Superior temporal gyrus (tissue), 1 donor: ENCODE measurements at regions not wholly inside any gene's neighbourhood (a gene's known extent, or its start where the extent isn't known, plus 50 kb on each side); places are given as distances from the start of the nearest gene placed in this dataset.

Source experiments
- DNase-seq: peaks from one replicate; pipeline ENCODE4 v3.0.0-alpha.2; 2016; ENCODE audit errors: extremely low spot score

- DNase-seq, result no peak
These were observed 243.9 kb downstream of the NR4A2 start for GRCh38 chr2:156088587-156088986.

DNA sequence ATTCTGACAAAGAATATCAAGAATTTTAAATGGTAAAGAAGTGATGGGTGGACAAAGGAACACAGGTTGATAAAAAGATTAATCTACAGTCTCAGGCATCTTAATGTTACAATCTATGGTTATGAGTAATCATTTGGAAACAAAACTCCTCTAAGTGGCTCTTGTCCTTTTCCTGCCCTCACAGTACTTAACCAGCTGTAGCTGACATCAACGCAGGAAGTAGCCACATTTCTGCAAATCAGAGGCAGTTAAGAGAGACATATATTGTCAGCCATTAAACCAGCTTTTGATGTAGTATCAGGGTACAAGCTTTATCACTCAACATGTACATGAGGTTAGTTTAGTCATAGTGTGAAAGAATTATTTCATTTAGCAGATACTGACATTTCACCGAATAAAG is 244.6 kb downstream of the NR4A2 start:
- no peak for DNase-seq

DNA sequence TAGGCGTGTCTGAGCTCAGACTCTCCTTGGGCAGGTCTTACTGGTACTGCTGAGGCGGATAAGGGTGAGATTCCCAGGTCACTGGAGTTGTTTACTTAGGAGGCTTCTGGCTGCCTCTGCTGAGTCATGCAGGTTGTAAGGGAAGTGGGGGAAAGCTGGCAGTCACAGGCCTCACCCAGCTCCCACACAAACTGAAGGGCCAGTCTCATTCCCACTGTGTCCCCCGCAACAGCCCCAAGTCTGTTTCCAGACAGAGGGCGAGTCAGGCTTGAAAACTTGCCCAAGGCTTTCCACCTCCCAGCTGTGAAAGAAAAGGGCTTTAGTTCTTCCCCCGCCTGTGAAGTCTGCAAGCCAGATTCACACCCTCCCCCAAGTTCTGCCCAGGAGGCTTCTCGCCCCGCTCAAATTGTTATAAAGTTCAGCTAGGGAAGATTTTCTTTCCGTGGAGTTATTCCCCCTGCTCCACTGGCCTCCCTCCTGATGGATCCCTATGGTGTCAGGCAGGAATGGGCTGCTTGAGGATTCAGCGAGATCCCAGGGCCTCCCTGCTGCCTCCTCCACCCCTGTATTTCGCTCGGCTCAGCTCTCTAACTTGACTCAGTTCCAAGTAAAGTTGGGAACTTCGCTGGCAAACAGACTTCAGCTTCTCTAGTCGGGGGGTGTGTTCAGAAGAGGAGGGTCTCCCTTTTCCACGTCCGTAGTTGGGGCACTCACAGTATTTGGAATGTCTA is 248.6 kb downstream of the NR4A2 start:
- no peak for DNase-seq

DNA sequence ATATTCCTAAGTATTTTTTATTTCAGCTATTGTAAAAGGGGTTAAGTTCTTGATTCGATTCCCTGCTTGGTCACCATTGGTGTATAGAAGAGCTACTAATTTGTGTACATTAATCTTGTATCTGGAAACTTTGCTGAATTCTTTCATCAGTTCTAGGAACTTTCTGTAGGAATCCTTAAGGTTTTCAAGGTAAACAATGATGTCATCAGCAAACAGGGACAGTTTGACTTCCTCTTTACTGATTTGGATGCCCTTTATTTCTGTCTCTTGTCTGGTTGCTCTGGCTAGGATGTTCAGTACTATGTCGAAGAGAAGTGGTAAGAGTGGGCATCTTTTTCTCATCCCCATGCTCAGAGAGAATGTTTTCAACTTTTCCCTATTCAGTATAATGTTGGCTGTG is 252.7 kb downstream of the NR4A2 start:
- DNase-seq, result no peak

GRCh38 chr2:156077041-156077742 is 255.3 kb downstream of the NR4A2 start:
- no peak for DNase-seq

GRCh38 chr2:156065912-156066311 is 266.6 kb downstream of the NR4A2 start:
- no peak for DNase-seq

GRCh38 chr2:156064540-156064939 is 268.0 kb downstream of the NR4A2 start:
- no peak for DNase-seq

GRCh38 chr2:156057647-156058046 is 274.9 kb downstream of the NR4A2 start:
- no peak for DNase-seq

DNA sequence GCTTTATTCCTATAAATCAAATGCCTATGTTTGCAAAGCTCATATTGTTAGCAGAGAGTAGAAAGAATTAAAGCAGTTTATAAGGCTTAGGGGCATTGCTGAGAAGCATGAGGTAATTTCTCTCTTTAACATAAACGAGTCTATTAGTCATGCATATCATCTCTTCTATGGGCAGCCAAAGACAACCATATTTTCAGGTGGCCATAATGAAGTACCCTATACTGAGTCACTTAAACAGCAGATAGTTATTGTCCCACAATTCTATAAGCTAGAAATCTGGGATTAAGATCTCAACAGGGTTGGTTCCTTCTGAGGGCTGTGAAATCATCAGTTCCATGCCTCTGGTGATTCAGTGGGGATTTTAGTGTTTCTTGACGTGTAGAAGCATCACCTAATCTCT is 277.5 kb downstream of the NR4A2 start:
- no peak for DNase-seq

DNA sequence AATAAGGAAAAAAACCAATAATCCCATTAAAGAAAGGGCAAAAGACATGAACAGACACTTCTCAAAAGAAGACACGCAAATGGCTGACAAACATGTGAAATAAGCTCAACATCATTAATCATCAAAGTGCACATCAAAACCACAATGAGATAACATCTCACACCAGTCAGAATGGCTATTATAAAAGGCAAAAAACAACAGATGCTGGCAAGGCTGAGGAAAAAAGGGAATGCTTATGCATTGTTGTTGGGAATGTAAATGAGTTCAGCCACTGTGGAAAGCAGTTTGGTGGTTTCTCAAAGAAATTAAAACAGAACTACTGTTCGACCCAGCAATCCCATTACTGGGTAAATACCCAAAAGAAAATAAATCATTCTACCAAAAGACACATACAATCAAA is 285.6 kb downstream of the NR4A2 start:
- DNase-seq, result no peak

- DNase-seq, result no peak
These were observed 289.6 kb downstream of the NR4A2 start for GRCh38 chr2:156042895-156043294.

GRCh38 chr2:156038021-156038420 is 294.5 kb downstream of the NR4A2 start:
- DNase-seq, result no peak

DNA sequence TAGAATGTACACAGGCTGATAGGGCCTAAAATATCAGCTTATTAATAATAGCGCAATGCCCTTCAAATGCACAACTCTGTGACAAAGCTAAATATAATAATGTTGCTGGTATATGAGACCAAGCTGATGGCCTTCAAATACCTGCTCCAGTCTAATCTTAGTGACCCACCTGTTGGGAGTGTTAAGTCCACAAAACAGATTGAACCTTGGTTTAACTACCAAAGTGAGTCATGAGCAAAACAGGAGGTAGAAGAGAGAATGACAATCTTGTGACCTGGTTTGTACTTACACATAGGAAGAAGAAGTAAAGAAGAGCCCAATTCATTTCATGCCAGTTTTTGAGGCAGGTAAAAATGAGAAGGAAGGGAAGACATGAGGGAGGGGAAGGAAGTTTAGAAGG is 295.0 kb downstream of the NR4A2 start:
- DNase-seq, result no peak

GRCh38 chr2:156031121-156031520 is 301.4 kb downstream of the NR4A2 start:
- no peak for DNase-seq

GRCh38 chr2:156023229-156023869 is 309.2 kb downstream of the NR4A2 start:
- no peak for DNase-seq

DNA sequence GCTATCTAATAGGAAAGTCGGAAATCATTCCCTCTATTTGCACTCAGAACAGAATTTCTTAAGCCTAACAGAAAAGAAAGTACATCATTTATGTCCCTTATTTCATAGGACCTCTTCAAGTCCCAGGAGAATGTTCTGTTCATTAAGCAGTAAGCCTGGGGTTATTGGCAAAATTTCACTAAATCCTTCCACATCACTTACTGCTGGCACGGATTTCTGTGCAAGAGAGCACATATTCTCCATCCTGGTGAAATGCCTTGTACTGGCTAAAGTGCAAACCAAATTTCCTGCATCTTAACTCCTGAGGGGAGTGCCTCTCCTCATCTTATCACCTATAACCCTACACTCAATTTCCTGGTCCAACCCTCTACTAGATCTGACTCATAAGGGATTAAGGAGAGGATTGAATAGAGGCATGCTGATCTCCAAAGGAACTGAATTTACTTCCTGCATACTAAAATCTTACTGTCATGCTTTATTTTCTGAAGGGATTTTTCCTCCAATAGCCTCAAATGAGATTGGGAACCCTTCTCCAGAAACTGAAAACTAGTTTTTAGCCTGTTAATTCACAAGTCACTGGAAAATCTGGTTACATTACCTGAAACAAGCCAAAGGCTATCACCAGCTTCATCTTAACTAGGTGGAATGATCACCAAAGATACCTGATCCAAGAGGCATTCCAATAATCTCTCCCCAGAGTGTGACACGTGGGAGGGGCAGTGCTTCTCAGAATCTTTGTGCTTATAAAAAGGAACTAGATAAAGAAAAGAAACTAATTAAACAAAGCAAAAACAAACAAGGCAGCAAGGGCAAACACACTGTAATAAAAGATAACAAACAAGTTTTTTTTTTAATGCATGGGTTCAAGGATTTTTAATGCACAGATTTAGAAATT is 311.1 kb downstream of the NR4A2 start:
- no peak for DNase-seq

DNA sequence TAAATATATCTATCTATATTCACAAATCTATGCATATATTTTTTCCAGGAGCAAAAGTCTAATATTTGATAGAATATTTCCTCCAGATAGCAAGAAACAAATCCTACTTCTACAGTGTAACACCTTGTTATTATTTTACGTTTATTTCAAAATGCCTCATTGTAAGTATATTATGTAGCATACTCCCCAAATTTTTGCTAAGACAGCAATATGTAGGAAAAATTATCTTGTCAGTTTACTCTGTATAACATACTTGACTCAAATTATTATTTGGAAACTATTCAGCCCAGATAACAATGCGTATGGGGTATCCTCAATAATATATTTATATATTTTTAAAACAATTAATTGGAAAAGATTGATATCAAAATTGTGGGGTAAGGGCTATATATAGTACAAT is 313.2 kb downstream of the NR4A2 start:
- DNase-seq, result no peak

DNA sequence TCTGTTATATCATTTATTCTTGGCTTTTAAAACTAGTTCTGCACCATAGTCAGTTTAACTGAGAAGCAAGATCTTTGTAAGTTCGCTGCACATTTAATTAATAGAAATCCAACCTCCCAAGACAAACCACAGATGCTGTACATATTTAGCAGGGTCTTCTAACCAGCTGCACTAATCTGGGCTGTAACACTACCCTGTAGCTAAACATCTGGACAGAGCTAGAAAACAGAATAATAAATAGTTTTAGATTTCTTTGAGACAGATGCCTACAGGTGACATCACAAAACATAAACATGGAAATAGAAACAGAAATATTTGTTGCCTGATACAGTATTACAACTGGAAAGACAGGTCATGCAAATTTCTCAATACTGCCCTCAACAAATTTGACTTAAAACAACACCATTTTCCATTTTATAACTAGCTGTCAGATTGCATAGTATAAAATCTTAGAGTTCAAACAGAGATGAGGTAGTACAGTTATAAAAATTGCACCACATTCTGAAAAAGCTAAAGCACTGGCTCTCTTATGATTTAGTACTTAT is 315.1 kb downstream of the NR4A2 start:
- no peak for DNase-seq

DNA sequence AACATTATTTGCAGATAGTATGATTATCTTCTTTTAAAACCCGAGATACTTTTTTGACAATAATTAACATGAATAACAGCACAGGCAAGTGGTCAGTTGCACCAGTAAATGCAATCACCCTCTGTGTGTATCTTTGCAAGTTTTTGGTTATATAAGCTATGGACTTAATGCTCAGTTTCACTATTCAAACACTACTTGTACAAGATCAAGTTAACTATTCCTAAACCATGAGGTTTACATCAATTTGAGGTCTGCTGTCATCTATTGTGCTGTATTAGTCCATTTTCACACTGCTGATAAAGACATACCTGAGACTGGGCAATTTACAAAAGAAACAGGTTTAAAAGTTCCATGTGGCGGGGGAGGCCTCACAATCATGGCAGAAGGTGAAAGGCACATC is 323.2 kb downstream of the NR4A2 start:
- DNase-seq, result no peak

DNA sequence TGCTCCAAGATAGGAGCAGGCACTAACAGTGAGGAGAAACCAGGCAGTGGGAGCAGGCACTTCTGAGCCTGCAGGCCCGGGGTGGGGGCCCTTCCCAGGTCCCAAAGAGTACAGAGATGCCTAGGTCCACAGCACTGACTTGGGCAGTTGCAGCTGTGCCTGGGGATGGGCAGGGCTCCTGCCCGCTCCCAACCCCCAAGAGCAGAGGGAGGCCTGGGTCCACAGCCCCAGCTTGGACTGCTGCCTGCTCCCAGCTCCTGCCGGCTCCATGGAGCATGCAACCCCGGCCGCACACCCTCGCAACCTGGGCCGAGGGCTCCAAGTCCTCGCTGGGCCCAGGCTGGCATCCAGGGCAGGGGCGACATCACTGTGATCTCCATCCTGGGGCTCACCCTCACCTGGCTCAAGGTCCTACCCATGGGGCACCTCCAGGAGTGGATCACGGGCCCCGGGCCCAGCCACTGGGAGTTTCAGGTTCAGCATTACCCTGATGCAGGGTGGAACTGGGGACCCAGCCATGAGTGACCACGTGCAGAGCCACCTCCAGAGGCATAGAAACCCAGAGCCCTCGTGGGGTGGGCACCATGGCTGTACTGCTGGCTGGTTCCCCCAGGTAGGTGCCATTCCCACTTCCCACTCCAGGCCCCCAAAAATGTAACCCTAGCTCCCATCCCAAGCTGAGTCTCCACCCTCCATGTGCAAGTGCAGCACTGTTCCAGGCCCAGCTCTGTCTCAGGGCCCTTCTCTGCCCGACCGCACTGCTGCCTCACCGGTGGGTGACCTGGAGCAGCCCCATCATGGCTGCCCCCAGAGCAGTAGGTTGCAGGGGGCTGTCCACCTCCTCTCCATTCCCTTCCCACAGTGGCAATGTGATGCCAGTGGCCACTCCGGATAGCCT is 325.6 kb downstream of the NR4A2 start:
- DNase-seq, result no peak
